ENCODE measurements at regions not wholly inside any gene's neighbourhood (a gene's known extent, or its start where the extent isn't known, plus 50 kb on each side); places are given as distances from the start of the nearest gene placed in this dataset.
"Not testable (repeated sequence)": the region's sequence is repeated elsewhere in the genome, so short reads cannot be mapped to it uniquely, and the experiment has no call there.

- no peaks in the 10 kb centered on the region for H3K9me3 ChIP-seq (replicated peaks; ENCODE audit: low read length)
- no peak overlapping the region for H3K9ac ChIP-seq (ENCODE audit: low read depth, low read length)
- H3K27me3 ChIP-seq (ENCODE audit: control insufficient read depth, insufficient read depth, low read length) = peaks cover 2% of the 10 kb centered on the region
- no peaks in the 10 kb centered on the region for H3K4me1 ChIP-seq (ENCODE audit: control insufficient read depth, insufficient read depth, low read length)
- H3K4me2 ChIP-seq (ENCODE audit: low read length) = no peak overlapping the region
- H3K4me3 ChIP-seq (ENCODE audit: low read length) = no peak overlapping the region
- H3K36me3 ChIP-seq (ENCODE audit: insufficient read depth, low read length) = no peaks in the 10 kb centered on the region
Observed at GRCh38 chr14:34297786-34298520, 164.1 kb downstream of the SPTSSA start.

DNA sequence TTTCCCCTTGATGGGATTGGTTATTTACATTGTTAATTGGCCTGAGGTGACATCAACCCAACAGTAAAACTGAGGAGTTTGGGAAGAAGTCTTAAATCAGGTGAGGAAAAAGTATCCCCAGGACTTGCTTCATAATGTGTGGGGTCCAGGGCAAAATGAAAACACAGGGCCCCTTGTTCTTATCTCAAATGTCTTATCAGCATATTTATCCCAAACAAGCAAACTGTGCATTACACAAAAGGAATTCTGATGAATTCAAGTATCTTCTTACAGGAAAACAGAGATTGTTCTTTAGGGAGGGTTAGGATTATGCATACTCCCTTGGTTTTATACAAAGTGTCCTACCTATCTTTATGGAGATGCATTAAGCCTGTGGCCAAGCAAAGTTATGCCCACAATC, 178.4 kb downstream of the SPTSSA start:
- Histone ChIP-seq H3K36me3 (ENCODE audit: insufficient read depth, low read length) (no peaks in the 10 kb centered on the region), H3K9me3 (replicated peaks; ENCODE audit: low read length) (no peaks in the 10 kb centered on the region), H3K9ac (ENCODE audit: low read depth, low read length) (no peak overlapping the region), H3K4me3 (ENCODE audit: low read length) (no peak overlapping the region), H3K4me1 (ENCODE audit: control insufficient read depth, insufficient read depth, low read length) (no peaks in the 10 kb centered on the region), H3K27me3 (ENCODE audit: control insufficient read depth, insufficient read depth, low read length) (no peaks in the 10 kb centered on the region), H3K4me2 (ENCODE audit: low read length) (no peak overlapping the region)

DNA sequence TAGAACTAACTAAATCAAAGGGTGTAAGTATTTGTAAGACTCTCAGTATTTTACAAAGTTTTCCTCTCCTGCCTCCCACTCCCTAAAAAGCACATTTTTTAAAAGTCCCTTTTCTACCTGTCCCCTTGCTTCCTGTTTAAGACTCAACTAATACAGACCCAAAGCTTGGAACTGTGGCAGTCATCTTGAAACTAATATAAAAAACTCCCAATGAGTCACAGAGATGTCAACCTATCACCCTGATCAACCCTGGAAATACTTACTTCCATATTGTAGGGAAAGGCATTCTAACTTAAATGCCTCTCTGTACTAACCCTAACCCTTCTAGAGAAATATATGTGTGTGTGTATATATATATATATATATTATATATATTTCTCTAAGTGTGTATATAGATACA, 184.8 kb downstream of the SPTSSA start:
- H3K27me3 ChIP-seq (ENCODE audit: control insufficient read depth, insufficient read depth, low read length) = no peaks in the 10 kb centered on the region
- no peak overlapping the region for H3K4me3 ChIP-seq (ENCODE audit: low read length)
- no peaks in the 10 kb centered on the region for H3K9me3 ChIP-seq (replicated peaks; ENCODE audit: low read length)
- no peaks in the 10 kb centered on the region for H3K4me1 ChIP-seq (ENCODE audit: control insufficient read depth, insufficient read depth, low read length)
- no peaks in the 10 kb centered on the region for H3K36me3 ChIP-seq (ENCODE audit: insufficient read depth, low read length)
- H3K9ac ChIP-seq (ENCODE audit: low read depth, low read length) = no peak overlapping the region
- H3K4me2 ChIP-seq (ENCODE audit: low read length) = no peak overlapping the region

DNA sequence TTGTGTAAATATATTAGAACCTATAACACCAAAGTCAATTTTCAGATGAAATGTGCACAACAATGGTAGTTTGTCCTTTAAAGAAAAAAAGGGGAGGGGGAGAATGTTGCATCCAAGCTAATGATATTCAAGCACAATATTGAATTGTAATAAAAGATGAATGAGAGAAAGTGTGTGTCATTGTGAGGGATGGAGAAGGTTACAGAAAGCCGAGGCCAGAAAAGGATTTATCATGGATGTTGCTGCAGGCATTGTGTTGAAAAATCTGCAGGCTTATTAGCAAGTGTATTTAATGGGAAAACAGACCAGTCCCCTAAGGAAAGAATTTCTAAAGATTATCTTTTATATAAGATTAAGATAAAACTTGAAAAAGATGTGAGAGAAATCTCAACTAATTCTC, 186.5 kb downstream of the SPTSSA start:
- no peak overlapping the region for H3K4me3 ChIP-seq (ENCODE audit: low read length)
- no peaks in the 10 kb centered on the region for H3K9me3 ChIP-seq (replicated peaks; ENCODE audit: low read length)
- H3K36me3 ChIP-seq (ENCODE audit: insufficient read depth, low read length) = no peaks in the 10 kb centered on the region
- H3K9ac ChIP-seq (ENCODE audit: low read depth, low read length) = no peak overlapping the region
- H3K4me1 ChIP-seq (ENCODE audit: control insufficient read depth, insufficient read depth, low read length) = no peaks in the 10 kb centered on the region
- no peaks in the 10 kb centered on the region for H3K27me3 ChIP-seq (ENCODE audit: control insufficient read depth, insufficient read depth, low read length)
- H3K4me2 ChIP-seq (ENCODE audit: low read length) = no peak overlapping the region

GRCh38 chr14:34275078-34275477, 187.0 kb downstream of the SPTSSA start:
- Histone ChIP-seq H3K27me3 (ENCODE audit: control insufficient read depth, insufficient read depth, low read length) (no peaks in the 10 kb centered on the region), H3K36me3 (ENCODE audit: insufficient read depth, low read length) (no peaks in the 10 kb centered on the region), H3K4me3 (ENCODE audit: low read length) (no peak overlapping the region), H3K4me1 (ENCODE audit: control insufficient read depth, insufficient read depth, low read length) (no peaks in the 10 kb centered on the region), H3K4me2 (ENCODE audit: low read length) (no peak overlapping the region), H3K9me3 (replicated peaks; ENCODE audit: low read length) (no peaks in the 10 kb centered on the region), H3K9ac (ENCODE audit: low read depth, low read length) (no peak overlapping the region)

GRCh38 chr14:34273716-34274115, 188.3 kb downstream of the SPTSSA start:
- H3K4me3 ChIP-seq (ENCODE audit: low read length); H3K9ac ChIP-seq (ENCODE audit: low read depth, low read length); H3K36me3 ChIP-seq (ENCODE audit: insufficient read depth, low read length); H3K4me1 ChIP-seq (ENCODE audit: control insufficient read depth, insufficient read depth, low read length); H3K27me3 ChIP-seq (ENCODE audit: control insufficient read depth, insufficient read depth, low read length); H3K4me2 ChIP-seq (ENCODE audit: low read length); H3K9me3 ChIP-seq (replicated peaks; ENCODE audit: low read length): not testable (repeated sequence)

GRCh38 chr14:34270361-34270760, 191.7 kb downstream of the SPTSSA start:
- Histone ChIP-seq H3K4me2 (ENCODE audit: low read length) (no peak overlapping the region), H3K4me3 (ENCODE audit: low read length) (no peak overlapping the region), H3K4me1 (ENCODE audit: control insufficient read depth, insufficient read depth, low read length) (no peaks in the 10 kb centered on the region), H3K36me3 (ENCODE audit: insufficient read depth, low read length) (no peaks in the 10 kb centered on the region), H3K9ac (ENCODE audit: low read depth, low read length) (no peak overlapping the region), H3K27me3 (ENCODE audit: control insufficient read depth, insufficient read depth, low read length) (peaks cover 4% of the 10 kb centered on the region), H3K9me3 (replicated peaks; ENCODE audit: low read length) (no peaks in the 10 kb centered on the region)

GRCh38 chr14:34266344-34266743, 195.7 kb downstream of the SPTSSA start:
- H3K9me3 ChIP-seq (replicated peaks; ENCODE audit: low read length) = no peaks in the 10 kb centered on the region
- no peak overlapping the region for H3K9ac ChIP-seq (ENCODE audit: low read depth, low read length)
- no peak overlapping the region for H3K4me3 ChIP-seq (ENCODE audit: low read length)
- H3K4me2 ChIP-seq (ENCODE audit: low read length) = no peak overlapping the region
- no peaks in the 10 kb centered on the region for H3K4me1 ChIP-seq (ENCODE audit: control insufficient read depth, insufficient read depth, low read length)
- H3K36me3 ChIP-seq (ENCODE audit: insufficient read depth, low read length) = no peaks in the 10 kb centered on the region
- peaks cover 4% of the 10 kb centered on the region for H3K27me3 ChIP-seq (ENCODE audit: control insufficient read depth, insufficient read depth, low read length)

DNA sequence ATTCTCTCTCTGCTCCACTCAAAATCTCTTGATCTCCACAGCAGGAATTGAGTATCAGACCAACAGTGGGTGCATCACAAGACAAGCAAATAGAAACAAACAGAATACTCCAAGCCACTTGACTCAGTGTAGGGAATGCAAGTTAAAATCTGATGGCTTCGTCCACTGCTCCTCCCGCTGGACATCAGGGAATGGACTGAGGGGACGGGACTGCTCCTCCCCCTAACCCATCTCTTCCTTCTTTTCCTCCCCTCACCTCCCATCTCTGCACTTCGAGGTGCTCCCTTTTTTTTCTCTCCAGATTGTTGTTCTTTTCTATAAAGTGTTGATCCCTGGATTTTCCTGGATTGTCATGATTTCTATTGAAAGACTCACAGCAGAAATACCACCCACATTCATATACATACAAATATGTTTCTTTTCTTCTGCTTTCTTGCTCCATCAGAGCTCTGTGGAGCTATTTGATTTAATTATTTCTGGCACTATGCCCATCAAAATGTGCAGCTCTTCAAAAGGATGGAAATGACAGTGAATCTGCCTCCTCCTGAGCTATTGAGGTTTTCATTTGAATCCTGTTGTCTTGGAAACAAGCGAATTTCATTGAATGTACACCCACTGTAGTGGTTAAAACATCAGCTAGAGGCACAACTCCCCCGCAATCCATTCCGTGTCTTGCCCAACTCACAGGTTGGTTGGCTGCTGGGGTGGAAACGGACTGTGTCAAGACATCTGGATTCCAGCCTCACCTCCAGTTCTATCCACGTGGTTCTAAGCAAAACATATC, 199.7 kb downstream of the SPTSSA start:
- Histone ChIP-seq H3K4me1 (ENCODE audit: control insufficient read depth, insufficient read depth, low read length) (no peaks in the 10 kb centered on the region), H3K9me3 (replicated peaks; ENCODE audit: low read length) (no peaks in the 10 kb centered on the region), H3K27me3 (ENCODE audit: control insufficient read depth, insufficient read depth, low read length) (peaks cover 19% of the 10 kb centered on the region), H3K4me2 (ENCODE audit: low read length) (no peak overlapping the region), H3K36me3 (ENCODE audit: insufficient read depth, low read length) (no peaks in the 10 kb centered on the region), H3K9ac (ENCODE audit: low read depth, low read length) (no peak overlapping the region), H3K4me3 (ENCODE audit: low read length) (no peak overlapping the region)

- no peaks in the 10 kb centered on the region for H3K36me3 ChIP-seq (ENCODE audit: insufficient read depth, low read length)
- H3K9me3 ChIP-seq (replicated peaks; ENCODE audit: low read length) = no peaks in the 10 kb centered on the region
- H3K4me2 ChIP-seq (ENCODE audit: low read length) = no peak overlapping the region
- peaks cover 20% of the 10 kb centered on the region for H3K27me3 ChIP-seq (ENCODE audit: control insufficient read depth, insufficient read depth, low read length)
- H3K4me3 ChIP-seq (ENCODE audit: low read length) = no peak overlapping the region
- H3K9ac ChIP-seq (ENCODE audit: low read depth, low read length) = no peak overlapping the region
- no peaks in the 10 kb centered on the region for H3K4me1 ChIP-seq (ENCODE audit: control insufficient read depth, insufficient read depth, low read length)
Observed at GRCh38 chr14:34259996-34260395, 202.0 kb downstream of the SPTSSA start.

GRCh38 chr14:34258318-34258717, 203.7 kb downstream of the SPTSSA start:
- H3K4me2 ChIP-seq (ENCODE audit: low read length) = no peak overlapping the region
- H3K27me3 ChIP-seq (ENCODE audit: control insufficient read depth, insufficient read depth, low read length) = peaks cover 20% of the 10 kb centered on the region
- H3K4me3 ChIP-seq (ENCODE audit: low read length) = no peak overlapping the region
- no peaks in the 10 kb centered on the region for H3K9me3 ChIP-seq (replicated peaks; ENCODE audit: low read length)
- no peak overlapping the region for H3K9ac ChIP-seq (ENCODE audit: low read depth, low read length)
- H3K36me3 ChIP-seq (ENCODE audit: insufficient read depth, low read length) = no peaks in the 10 kb centered on the region
- no peaks in the 10 kb centered on the region for H3K4me1 ChIP-seq (ENCODE audit: control insufficient read depth, insufficient read depth, low read length)

- H3K36me3 ChIP-seq (ENCODE audit: insufficient read depth, low read length) = no peaks in the 10 kb centered on the region
- no peaks in the 10 kb centered on the region for H3K4me1 ChIP-seq (ENCODE audit: control insufficient read depth, insufficient read depth, low read length)
- H3K9ac ChIP-seq (ENCODE audit: low read depth, low read length) = no peak overlapping the region
- H3K4me2 ChIP-seq (ENCODE audit: low read length) = no peak overlapping the region
- H3K9me3 ChIP-seq (replicated peaks; ENCODE audit: low read length) = no peaks in the 10 kb centered on the region
- peaks cover 24% of the 10 kb centered on the region for H3K27me3 ChIP-seq (ENCODE audit: control insufficient read depth, insufficient read depth, low read length)
- no peak overlapping the region for H3K4me3 ChIP-seq (ENCODE audit: low read length)
Observed at GRCh38 chr14:34257505-34257904, 204.5 kb downstream of the SPTSSA start.
